Fibroblast of peridontal ligament (primary cell): ENCODE measurements at regions not wholly inside any gene's neighbourhood (a gene's known extent, or its start where the extent isn't known, plus 50 kb on each side); places are given as distances from the start of the nearest gene placed in this dataset.
"Not testable (repeated sequence)": the region's sequence is repeated elsewhere in the genome, so short reads cannot be mapped to it uniquely, and the experiment has no call there.

Experiments used
- DNase-seq: peaks from one replicate; pipeline ENCODE4 v3.0.0-alpha.2; 2010; ENCODE audit errors: extremely low read depth

DNA sequence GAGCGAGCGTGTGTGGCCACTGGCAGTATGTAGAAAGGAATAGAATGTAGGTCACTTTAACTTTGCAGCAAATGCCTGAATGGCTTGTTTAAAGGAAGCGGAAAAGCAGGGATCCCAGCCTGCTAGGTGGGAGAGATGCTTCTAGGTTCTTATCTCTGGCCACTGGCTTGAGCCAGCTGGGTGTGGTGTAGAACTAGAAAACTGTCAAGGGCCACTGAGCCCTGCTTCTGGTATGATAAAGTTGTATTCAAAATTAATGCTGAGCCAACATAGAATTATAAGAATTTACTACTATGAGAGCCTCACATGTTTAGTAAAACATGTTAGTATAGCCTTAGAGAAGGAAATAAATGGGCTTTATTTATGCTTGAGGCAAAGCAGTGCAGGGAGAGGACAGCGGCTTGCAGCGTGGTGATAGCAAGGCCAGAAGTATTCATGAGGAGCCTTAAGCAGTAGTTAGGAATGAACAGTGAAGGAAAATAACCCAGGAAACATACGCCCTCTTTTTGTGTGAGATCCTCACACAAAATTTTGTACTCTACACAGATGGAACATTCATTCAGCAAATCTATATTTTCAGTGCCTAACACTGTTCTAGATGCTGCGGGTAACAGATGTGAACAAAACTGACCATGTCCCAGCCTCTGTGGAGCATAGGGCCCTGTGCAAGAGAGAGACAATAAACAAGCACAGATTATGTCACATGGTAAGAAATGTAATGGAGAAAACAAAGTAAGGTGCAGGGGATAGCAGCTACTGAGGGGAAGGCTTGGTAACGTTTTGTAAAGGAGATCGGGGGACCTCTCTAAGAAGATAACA lies 863.2 kb downstream of the DIAPH3 start:
- DNase-seq: no peak

DNA sequence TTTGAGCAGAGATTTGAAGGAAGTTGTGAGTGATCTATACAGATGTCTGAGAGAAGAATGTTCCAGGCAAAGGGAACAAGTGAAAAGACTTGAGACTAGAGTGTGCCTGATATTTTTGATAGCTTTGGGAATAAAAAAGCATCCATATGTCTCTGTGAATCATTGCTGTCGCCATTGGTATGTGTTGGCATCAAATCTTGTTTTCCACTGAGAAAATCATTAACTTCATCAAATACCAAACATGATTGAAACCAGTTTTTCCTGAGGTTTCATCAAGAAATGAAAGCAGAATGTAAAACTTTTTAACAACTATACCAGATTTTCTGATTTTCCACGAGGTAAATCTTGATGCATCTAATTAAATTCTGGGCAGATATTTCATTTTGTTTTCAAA lies 862.6 kb downstream of the DIAPH3 start:
- no peak for DNase-seq

DNA sequence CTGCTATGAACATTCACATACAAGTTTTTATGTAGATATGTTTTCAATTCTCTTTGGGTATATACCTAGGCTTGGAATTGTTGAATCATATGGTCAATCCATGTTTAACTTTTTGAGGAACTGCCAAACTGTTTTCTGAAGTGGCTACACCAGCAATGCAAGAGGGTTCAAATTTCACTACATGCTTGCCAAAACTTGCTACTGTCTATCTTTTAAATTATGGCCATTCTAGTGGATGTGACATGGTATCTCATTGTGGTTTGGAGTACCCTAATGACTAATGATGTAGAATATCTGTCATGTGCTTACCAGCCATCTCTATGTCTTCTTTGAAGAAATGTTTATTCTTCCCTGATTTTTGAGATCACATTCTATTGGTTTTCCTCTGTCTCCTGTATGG lies 860.3 kb downstream of the DIAPH3 start:
- DNase-seq: no peak

DNA sequence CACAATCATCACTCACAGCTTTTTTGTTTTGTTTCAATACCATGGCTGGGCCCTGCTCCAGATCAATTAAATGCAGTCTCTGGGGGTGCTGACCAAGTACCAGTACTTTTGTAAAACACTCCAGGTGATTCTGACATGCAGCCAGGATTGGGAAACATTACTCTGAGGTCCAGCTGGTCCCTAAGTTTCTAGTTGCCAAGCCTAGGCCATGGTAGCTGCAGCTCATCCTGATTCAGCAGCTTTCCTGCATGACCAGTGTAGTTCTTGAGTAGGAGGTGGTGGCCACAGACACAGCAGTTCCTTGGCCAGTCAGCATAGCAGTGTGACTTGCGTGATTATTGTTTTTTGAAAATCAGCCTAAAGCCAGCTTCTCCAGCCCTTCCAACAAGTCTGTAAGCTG lies 859.1 kb downstream of the DIAPH3 start:
- DNase-seq: no peak

DNA sequence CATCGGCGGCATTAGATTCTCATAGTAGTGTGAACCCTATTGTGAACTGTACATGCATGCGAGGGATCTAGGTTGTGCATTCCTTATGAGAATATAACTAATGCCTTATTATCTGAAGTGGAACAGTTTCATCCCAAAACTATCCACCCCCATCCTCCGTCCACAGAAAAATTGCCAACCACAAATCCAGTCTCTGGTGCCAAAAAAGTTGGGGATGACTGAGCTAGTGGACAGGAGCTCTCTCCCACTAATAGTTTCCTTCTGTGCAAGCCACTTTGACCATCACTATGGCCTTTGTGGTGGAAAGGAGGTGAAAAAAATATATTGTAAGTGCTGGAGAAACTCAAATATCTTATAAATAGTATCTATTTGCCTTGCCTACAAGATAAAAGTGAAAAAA lies 857.8 kb downstream of the DIAPH3 start:
- no peak for DNase-seq

DNA sequence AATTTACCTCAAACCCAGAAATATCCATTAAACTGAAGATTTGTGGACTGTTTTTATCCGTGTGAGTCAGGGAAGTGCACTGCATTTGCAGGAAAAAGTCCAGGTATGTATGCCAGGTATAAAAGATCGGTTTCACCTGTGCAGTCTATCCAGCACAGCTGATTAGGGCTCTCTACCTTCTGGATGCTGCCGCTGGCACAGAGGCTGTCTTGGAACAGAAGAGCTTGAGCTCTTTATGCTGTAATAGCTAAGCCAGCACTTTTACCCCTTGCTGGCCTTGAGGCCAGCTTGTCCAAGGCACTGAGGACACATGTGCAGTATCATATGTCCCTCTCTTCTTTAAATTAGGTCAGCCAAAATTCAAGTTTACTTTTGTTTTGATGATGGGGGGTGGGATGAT lies 851.0 kb downstream of the DIAPH3 start:
- no peak for DNase-seq

DNA sequence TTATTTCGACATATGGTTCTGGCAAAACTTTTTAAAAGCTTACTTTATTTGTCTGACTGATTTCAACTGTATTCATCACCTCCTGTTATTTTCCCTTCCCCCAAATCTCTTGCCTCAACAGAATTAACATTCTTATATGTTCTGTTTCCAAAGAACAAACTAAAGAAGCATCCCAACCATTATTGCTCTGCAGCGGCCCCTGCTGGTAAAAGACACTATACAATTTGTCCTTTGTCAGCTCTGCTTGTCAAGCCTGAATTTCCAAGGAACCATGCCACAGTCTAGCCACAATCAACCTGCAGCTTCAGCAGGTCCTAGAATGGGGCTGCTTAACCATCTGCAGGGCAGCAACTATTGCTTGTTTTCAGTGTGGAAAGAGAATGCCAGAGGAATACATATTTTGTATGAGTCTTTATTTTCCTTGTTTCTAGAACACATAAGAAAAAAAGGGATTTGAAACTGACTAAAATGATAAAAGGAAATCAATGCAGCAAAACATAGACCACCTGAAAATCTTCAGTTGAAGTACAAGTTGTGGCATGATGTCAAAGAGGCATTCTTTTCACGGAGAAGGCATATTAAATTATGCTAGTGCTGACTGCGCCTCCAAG lies 845.3 kb downstream of the DIAPH3 start:
- peak; percentile 67 for DNase-seq

DNA sequence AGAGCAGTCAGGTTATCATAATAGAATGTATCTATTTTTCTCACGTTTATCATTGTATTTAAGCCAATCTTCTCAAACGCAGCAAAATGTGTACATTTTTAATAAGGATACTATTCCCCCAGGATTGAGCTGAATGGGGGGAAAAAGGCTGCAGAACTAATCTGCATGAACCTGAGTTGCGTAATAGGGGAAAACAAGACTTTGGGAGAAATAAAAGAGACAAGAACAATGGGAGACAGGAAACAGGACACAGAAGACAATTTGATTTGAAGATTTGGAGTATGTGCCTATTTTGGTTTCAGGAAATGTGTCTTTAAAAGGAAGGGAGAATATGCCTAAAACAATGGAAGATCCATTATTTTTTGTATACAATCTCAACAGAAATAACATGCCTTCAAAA lies 844.5 kb downstream of the DIAPH3 start:
- DNase-seq: no peak

DNA sequence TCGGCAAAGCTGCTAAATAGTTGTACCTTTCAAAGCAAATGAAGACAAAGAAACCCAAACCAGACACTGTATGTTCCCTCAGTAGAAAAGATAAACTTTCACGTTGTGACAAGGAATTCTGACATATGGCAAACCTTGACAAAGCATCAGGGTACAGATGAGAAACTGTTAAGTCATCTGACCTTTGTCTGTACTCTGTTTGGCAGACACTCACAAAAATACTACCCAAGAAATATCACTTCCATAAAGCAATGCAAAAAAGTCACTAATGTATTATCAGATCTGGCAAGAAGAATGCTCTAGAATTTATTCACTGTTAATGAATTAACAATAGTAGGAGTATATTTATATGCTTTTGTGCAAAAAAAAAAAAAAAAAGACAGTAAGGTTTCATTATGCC lies 843.7 kb downstream of the DIAPH3 start:
- no peak for DNase-seq

DNA sequence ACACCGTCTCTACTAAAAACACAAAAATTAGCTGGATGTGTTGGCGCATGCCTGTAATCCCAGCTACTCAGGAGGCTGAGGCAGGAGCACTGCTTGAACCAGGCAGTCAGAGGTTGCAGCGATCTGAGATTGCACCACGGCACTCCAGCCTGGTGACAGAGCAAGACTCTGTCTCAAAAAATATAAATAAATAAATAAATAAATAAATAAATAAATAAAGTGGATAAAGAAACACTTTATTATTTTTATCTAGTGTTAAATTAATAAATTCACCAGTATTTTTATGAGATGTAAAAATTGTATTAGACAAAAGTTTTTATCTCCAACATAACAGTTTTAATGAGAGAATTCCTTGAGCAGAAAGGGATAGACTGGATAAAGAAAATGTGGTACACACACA lies 839.3 kb downstream of the DIAPH3 start:
- DNase-seq: not testable (repeated sequence)

DNA sequence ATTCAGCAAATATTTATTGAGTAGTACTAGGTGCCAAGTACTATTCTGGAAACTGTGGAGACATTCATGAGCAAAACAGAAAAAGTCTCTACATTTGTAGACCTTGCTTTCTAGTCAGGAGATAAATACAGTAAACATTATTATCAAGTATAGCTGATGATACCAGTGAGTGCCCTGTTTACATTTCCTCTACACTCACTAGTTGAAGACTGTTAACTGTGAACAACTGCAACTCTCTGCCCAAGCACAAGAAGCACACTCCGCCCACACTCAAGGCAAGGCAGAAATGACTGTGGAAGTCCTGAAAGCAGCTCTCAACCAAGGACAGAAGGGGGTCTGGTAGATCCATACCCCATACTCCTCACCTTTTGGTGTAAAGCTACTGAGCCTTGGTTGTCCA lies 837.0 kb downstream of the DIAPH3 start:
- DNase-seq: no peak

DNA sequence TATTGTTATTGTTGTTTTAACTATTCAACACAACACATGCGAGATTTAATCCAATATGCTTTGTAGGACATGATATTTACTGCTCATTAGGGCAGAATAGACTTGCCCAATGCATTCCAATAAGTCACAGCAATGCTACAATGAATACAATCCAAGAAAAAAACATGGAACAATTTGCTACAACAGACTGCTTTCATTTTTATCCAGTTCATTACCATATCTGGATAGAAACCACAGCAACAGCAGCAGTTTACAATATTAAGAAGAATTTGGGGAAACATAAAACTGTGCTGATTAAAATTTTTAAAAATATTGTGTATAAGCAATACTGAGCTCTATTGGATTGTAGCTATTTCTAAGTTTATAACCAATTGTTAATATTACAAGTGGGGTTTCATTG lies 833.0 kb downstream of the DIAPH3 start:
- no peak for DNase-seq

DNA sequence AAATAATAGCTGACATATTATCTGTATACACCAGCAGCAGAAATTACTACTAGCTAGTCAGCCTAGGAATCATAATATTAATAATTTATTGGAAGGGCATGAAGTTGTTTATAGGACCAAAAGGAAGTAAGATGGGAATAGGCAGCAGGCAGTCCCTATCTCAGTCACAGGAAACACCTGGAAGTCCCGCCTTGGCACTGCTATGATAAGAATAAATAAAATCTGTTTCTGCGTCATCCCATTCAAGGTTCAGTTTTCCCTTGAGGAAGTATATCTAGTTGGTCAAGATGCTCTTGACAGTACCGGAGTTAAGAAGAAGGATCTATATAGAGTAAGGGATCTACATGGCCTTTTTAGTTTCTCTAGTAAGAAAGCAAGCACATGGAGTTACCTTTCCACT lies 830.8 kb downstream of the DIAPH3 start:
- DNase-seq: no peak

DNA sequence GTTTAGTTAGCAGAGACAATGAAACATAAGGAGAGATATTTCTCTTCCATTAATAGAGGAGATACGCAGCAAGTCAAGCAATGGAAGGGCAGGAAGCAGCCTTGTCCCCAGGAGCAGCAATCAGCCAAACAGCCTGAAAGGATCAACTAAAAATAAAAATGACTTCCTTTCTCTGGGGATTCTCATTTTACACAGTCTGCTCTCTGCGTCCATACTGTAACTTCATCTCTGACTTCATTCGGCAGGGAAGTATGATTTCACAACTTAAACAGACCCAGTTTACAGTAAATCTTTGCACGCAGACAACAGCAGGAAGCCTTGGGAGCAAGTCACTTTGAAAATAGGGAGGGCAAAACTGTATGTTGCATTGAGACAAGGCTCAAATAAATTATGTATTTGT lies 826.7 kb downstream of the DIAPH3 start:
- DNase-seq: no peak

DNA sequence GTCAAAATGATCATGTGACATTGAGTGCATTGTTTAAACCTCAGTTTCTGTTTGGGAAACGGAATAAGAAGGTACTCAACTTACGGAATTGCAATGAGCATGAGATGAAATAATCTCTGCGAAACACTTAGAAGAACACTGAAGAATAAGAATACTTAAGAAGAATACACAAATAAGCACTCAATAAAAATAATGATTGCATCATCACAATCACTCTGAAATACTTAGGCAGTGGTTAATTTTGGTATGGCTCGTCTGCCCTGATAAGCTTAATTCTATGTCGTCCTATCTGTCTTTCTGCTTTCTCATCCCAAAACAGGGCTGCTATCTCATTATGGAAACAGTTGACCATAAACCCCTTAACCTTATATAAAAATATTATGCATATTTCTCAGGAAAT lies 823.6 kb downstream of the DIAPH3 start:
- DNase-seq: no peak

DNA sequence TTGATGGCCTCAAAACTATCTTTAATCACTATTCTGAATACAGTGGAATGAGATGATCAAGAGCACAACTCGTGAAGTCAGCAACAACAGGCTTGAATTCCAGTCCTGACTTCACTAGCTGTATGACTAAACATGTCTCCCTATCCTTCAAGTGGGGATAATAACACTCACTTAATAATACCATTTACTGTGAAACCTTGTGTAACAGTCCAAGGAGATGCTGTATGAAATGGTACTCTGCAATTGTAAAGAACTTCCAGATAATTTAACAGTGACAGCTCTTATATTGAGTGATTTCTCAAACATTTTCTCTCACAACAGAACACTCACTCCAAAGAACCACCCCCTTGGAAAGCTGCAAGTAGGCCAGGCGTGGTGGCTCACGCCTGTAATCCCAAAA lies 823.1 kb downstream of the DIAPH3 start:
- no peak for DNase-seq

DNA sequence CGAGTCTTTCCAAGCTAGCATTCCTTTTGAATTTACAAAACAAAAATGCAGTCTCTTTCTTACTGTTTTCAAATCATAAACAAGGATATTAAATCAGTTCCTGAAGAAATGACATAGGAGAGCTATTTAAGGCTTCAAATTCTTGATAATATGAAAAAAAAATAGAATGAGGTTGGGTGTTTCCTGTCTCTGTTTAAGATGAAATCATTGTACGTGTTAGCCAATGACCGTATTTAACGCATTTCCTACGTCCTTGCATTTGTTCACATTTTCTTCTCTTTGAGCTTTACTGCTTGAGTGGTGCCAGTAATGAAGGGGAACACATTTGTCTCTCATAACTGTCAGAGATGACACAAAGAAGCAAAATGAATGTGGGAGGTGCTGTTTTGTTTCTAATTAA lies 821.3 kb downstream of the DIAPH3 start:
- no peak for DNase-seq

DNA sequence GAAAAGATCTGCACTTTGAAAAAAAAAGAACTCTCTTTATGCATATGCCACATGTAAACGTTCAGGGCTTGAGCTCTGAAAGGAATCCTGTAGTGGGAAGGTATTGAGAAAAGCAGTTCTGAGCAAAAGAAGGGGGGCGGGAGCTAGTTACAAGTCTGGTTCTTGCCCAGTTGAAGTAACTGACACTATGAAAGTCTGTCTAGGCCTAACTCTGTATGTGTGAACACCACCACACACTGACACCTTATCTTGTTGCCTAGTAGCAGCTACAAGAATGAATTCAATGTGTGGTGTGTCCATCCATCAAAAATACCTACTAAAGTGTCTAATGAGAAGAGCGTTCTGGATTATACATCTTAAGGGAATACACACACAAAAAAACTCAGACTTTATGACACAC lies 820.6 kb downstream of the DIAPH3 start:
- DNase-seq: no peak

DNA sequence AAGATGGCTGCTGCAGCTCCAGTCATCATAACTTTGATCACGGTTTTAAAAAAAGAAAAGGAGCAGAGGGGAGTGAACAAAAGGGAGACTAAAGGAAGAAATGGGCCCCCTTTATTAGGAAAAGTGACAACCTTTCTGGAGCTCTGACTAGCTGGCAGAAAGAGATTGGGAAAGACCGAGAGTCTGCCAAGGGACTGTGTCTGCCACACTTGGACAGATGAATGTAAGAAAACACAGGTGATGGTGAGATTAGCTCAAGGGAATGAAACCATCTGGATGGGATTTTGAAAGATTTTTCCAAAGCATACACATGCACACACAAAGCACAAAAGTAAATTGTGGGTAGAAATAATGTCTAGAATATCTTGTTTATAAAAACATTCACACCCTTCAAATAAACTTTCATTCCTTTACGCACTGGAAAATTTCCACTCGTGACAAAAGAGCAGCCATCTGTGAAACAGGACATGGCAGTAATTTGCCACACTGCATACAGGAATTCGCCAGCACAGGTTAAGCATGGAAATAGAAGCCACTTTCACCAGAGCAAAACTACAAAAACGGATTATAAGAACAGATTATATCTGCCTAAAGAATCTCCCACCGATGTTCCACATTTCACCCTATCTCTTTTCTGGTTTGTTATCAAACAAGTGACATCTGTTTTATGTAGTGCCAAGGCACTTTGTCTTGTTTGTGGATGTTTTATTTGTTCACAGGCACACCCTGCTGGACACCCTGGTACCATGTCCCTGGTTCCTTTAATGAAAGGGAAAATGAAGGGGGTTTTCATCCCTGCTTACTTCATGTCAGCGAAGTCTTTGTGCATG lies 819.5 kb downstream of the DIAPH3 start:
- no peak for DNase-seq

DNA sequence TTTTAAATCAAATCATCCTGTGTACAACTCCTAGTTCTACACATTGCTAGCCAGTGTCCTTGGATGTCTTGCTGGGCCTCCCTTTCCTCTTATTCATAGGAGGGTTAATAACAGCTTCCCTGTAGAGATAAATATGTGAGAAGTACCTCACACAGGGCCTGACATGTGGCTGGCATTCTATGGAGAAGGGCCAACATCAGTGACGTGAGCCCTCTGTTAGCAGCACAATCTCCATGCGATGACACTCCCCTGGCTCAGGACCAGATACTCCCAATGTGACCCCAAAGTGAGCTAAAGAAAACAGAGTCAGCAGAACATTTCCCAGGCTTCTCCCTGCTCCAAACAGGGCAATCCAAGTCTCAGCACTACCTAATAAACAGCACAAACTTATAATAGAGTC lies 818.4 kb downstream of the DIAPH3 start:
- no peak for DNase-seq

DNA sequence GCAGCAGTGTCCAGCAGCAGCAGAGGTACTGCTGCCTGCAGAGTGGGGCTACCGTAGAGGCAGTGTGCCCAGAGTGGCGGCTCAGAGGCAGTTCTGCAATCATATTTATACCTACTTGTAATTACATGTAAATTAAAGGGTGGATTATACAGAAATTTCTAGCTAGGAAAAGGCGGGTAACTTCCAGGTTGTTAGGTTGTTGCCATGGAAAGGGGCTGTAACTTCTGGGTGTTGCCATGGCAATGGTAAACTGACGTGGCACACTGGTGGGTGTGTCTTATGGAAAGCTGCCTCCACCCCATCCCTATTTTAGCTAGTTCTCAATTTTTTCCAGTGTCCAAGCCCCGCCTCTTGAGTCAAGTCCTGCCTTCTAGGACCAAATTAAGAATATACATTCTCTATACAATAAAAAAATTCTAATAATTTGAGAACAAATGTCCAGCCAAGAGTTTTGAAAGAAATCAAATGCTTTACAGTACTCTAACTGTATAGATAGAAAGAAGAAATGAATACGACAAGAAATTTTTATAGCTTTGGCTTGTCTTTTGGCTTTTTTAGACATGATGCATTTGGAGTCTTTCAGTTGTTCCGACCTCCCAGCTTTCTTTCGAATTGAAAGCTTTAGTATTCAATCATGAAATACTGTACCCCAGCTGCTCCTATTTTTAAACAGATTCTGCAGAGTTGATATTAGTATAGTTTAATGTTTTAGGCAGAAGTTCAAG lies 816.6 kb downstream of the DIAPH3 start:
- no peak for DNase-seq

DNA sequence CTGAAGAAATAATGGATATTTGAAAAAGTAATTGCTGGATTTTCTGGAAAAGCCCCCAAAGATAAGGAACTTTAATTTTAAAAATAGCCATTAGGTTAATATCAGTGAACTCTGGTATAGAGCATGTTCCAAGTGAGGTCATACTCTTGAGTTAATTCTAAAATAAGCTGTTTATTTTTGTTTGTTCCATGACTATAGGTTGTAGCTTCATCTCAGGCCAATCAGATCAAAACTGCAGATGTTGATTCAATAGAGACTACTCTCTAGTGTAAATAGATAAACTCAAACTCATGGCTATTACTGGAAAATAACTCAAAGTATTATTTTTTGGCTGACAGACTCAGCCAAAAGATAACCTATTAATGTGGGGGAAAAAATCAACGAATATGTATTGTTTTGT lies 815.1 kb downstream of the DIAPH3 start:
- DNase-seq: no peak
